OCI-LY3 (cell line): ENCODE measurements at regions not wholly inside any gene's neighbourhood (a gene's known extent, or its start where the extent isn't known, plus 50 kb on each side); places are given as distances from the start of the nearest gene placed in this dataset.

Experiments
- H2AFZ ChIP-seq: fragments of 200-600, 300-600 bp; shearing (Covaris generic); 2 replicates; pipeline ENCODE4 v1.6.0; 2014; ENCODE audit warnings: antibody characterized with exemption, low read depth, low read length
- H3K27ac ChIP-seq: fragments of 200-600, 300-600 bp; sonication (generic); 2 replicates; pipeline ENCODE4 v1.5.1; 2014; ENCODE audit warnings: mild to moderate bottlenecking, low read length, moderate library complexity, mixed read lengths
- H3K27me3 ChIP-seq: fragments of 200-600, 300-600 bp; sonication (generic); 2 replicates; pipeline ENCODE4 v1.6.1; 2014; ENCODE audit warnings: low read depth, low read length, mixed read lengths
- H3K36me3 ChIP-seq: fragments of 200-600, 300-600 bp; sonication (generic); replicated peaks from 2 replicates; pipeline ENCODE3; 2014; ENCODE audit warnings: low read depth, low read length, mixed read lengths
- H3K4me1 ChIP-seq: fragments of 300-600, 200-600 bp; sonication (generic); 2 replicates; pipeline ENCODE4 v1.6.1; 2014; ENCODE audit warnings: low read length, mixed read lengths
- H3K4me2 ChIP-seq: fragments of 200-600, 300-600 bp; sonication (generic); 2 replicates; pipeline ENCODE4 v1.6.1; 2014; ENCODE audit warnings: low read length, mixed read lengths
- H3K4me3 ChIP-seq: fragments of 300-600, 200-600 bp; sonication (generic); 2 replicates; pipeline ENCODE4 v1.5.1; 2014; ENCODE audit warnings: antibody characterized with exemption, mild to moderate bottlenecking, low read length, moderate library complexity
- H3K79me2 ChIP-seq: fragments of 300-600, 200-600 bp; shearing (Covaris generic); 2 replicates; pipeline ENCODE4 v1.6.1; 2014; ENCODE audit warnings: mild to moderate bottlenecking, low read length, mixed read lengths
- H3K9ac ChIP-seq: fragments of 300-600, 200-600 bp; shearing (Covaris generic); 2 replicates; pipeline ENCODE4 v1.6.0; 2014; ENCODE audit warnings: mild to moderate bottlenecking, low read length, moderate library complexity
- H3K9me3 ChIP-seq: fragments of 200-600, 300-600 bp; shearing (Covaris generic); 2 replicates; pipeline ENCODE4 v1.6.1; 2014; ENCODE audit warnings: low read length, mixed read lengths; ENCODE audit not compliant: insufficient read depth
- H4K20me1 ChIP-seq: fragments of 200-600, 300-600 bp; sonication (generic); 2 replicates; pipeline ENCODE4 v1.6.1; 2016; ENCODE audit warnings: low read length, mixed read lengths; ENCODE audit not compliant: insufficient read depth
- EZH2phosphoT487 ChIP-seq: fragments of 200-600 bp; shearing (Covaris generic); IDR thresholded peaks from 2 replicates; pipeline ENCODE4 v1.6.1; 2018; ENCODE audit warnings: antibody characterized with exemption, mixed run types, low read depth
- TF ChIP-seq, protein P1 (sequence below): fragments of 200-600, 300-600 bp; sonication (generic); IDR thresholded peaks from 2 replicates; pipeline ENCODE4 v1.5.1; 2014; ENCODE audit warnings: antibody characterized with exemption, low read length, low read depth

DNA sequence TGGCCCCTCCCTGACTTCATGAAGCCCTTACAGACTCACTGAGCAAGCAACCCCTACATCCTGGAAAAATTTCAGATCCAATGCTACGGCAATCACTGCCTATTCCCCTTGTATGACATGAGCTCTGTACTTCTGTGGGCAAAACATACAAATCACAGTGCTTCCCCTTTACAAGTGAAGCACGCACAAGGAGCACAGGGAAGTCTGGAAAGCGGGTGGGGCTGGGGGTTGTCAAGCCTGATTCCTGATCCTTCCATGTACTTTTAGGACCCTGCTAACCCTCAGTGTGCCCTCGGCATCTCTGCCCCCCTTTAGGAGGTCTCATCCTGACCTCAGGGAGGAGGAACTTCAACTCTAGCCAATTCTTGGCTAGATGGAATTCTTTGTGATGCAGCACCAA is 405.7 kb upstream of the POU3F1 start:
- TF ChIP-seq EZH2phosphoT487, result no peak
- TF ChIP-seq, protein P1, sequence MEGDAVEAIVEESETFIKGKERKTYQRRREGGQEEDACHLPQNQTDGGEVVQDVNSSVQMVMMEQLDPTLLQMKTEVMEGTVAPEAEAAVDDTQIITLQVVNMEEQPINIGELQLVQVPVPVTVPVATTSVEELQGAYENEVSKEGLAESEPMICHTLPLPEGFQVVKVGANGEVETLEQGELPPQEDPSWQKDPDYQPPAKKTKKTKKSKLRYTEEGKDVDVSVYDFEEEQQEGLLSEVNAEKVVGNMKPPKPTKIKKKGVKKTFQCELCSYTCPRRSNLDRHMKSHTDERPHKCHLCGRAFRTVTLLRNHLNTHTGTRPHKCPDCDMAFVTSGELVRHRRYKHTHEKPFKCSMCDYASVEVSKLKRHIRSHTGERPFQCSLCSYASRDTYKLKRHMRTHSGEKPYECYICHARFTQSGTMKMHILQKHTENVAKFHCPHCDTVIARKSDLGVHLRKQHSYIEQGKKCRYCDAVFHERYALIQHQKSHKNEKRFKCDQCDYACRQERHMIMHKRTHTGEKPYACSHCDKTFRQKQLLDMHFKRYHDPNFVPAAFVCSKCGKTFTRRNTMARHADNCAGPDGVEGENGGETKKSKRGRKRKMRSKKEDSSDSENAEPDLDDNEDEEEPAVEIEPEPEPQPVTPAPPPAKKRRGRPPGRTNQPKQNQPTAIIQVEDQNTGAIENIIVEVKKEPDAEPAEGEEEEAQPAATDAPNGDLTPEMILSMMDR, result no peak
- H3K4me2 ChIP-seq, result no peak overlapping the region

DNA sequence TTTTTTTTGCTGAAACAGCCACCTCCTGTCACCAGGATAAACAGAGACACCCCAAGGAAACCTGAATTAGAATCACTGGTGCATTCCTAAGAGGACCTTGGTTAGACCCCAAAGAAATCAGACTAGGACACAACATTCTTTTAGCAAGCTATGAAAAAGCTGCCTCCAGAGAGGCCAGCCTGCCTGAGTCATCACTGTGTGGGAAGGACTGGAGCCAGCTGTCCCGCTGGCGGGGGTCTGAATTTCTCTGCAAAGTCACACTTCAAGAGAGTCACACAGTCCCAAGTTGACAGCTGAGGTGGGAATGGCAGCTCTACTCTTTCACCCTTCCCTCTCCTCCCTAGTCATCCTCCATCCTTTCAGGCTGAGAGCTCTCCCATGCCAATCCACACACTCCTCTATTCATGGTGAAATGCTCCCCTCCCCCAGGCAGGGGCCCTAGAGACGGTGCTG is 405.0 kb upstream of the POU3F1 start:
- no peaks in the 10 kb centered on the region for H3K9me3 ChIP-seq
- no peaks in the 10 kb centered on the region for H3K36me3 ChIP-seq
- no peak overlapping the region for H3K4me2 ChIP-seq
- H3K27me3 ChIP-seq, result no peaks in the 10 kb centered on the region
- no peaks in the 10 kb centered on the region for H3K4me1 ChIP-seq
- H3K79me2 ChIP-seq, result no peaks in the 10 kb centered on the region
- H3K9ac ChIP-seq, result no peak overlapping the region
- no peaks in the 10 kb centered on the region for H4K20me1 ChIP-seq
- H2AFZ ChIP-seq, result no peak overlapping the region
- no peak for TF ChIP-seq EZH2phosphoT487
- TF ChIP-seq, protein P1, result no peak
- H3K4me3 ChIP-seq, result no peak overlapping the region
- no peak overlapping the region for H3K27ac ChIP-seq

More for the DNA sequence above, 405.7 kb upstream of the POU3F1 start:
- Histone ChIP-seq H3K27ac (no peak overlapping the region), H3K79me2 (no peaks in the 10 kb centered on the region), H2AFZ (no peak overlapping the region), H3K4me3 (no peak overlapping the region), H3K4me1 (no peaks in the 10 kb centered on the region), H3K27me3 (no peaks in the 10 kb centered on the region), H3K9me3 (no peaks in the 10 kb centered on the region), H3K36me3 (no peaks in the 10 kb centered on the region), H4K20me1 (no peaks in the 10 kb centered on the region), H3K9ac (no peak overlapping the region)

DNA sequence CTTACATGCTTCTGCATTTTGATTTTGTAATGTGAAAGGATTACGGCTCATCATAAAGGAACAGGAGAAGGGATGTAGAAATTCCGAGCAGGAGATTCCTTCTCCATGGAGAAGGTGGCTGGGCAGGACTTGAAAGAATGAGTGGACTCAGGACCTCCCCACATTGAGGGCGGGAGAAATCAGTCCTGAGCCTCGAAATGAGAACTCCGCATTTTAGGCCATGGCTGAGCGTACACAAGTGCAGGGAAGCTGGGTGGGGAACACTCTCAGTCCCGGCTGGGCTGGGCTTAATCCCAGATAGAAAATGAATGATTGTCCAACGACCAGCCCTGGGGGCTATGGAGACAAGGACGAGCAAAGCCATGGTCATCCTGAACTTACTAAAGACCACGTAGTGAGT is 402.3 kb upstream of the POU3F1 start:
- Histone ChIP-seq H3K4me1 (no peaks in the 10 kb centered on the region), H4K20me1 (no peaks in the 10 kb centered on the region), H3K9ac (no peak overlapping the region), H3K79me2 (no peaks in the 10 kb centered on the region), H3K27me3 (no peaks in the 10 kb centered on the region), H3K36me3 (no peaks in the 10 kb centered on the region), H3K4me2 (no peak overlapping the region), H3K27ac (no peak overlapping the region), H3K4me3 (no peak overlapping the region), H3K9me3 (no peaks in the 10 kb centered on the region), H2AFZ (no peak overlapping the region)
- TF ChIP-seq EZH2phosphoT487, result no peak
- TF ChIP-seq, protein P1, result no peak

DNA sequence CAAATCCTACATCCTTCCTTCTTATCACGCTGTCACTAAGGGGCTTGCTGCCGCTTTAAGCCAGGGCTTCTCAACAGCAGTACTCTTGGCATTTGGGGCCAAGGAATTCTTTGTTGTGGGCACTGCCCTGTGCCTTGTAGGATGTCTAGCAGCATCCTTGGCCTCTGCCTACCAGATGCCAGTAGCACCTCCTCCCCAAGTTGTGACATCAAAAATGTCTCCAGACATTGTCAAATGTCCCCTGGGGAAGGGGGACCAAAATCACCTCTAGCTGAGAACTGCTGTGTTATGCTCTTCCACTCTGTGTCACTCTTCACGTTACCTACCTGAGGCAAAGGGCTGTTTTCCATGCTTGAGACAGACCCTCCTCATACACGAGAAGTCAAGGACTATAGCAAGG is 400.3 kb upstream of the POU3F1 start:
- Histone ChIP-seq H4K20me1 (no peaks in the 10 kb centered on the region), H3K4me1 (no peaks in the 10 kb centered on the region), H3K4me2 (no peak overlapping the region), H3K9ac (no peak overlapping the region), H3K9me3 (no peaks in the 10 kb centered on the region), H3K79me2 (no peaks in the 10 kb centered on the region), H3K4me3 (no peak overlapping the region), H2AFZ (no peak overlapping the region), H3K27ac (no peak overlapping the region), H3K36me3 (no peaks in the 10 kb centered on the region), H3K27me3 (no peaks in the 10 kb centered on the region)
- TF ChIP-seq, protein P1, result no peak
- no peak for TF ChIP-seq EZH2phosphoT487
